Skeletal muscle cell (primary cell): ENCODE measurements at regions not wholly inside any gene's neighbourhood (a gene's known extent, or its start where the extent isn't known, plus 50 kb on each side); places are given as distances from the start of the nearest gene placed in this dataset.

Experiments
- DNase-seq: peaks from one replicate; pipeline ENCODE4 v3.0.0-alpha.2; 2010; ENCODE audit warnings: low read depth
- H3K4me3 ChIP-seq: 2 replicates; pipeline ENCODE4 v1.5.1; 2011; ENCODE audit warnings: low read depth, mild to moderate bottlenecking, control low read depth, low read length, moderate library complexity

- H3K4me3 ChIP-seq, result no peak overlapping the region
- no peak for DNase-seq
Observed at GRCh38 chr17:65413390-65413789, 148.1 kb downstream of the AXIN2 start.

- no peak for DNase-seq
Observed at GRCh38 chr17:65409381-65409780, 152.1 kb downstream of the AXIN2 start.

GRCh38 chr17:65408050-65408449 is 153.4 kb downstream of the AXIN2 start:
- DNase-seq, result no peak
- H3K4me3 ChIP-seq, result no peak overlapping the region

More at GRCh38 chr17:65409381-65409780, 152.1 kb downstream of the AXIN2 start:
- H3K4me3 ChIP-seq, result no peak overlapping the region

- no peak overlapping the region for H3K4me3 ChIP-seq
- peak; percentile 14 for DNase-seq
Observed at GRCh38 chr17:65407017-65407416, 154.4 kb downstream of the AXIN2 start.

GRCh38 chr17:65406552-65406951 is 154.9 kb downstream of the AXIN2 start:
- DNase-seq, result no peak
- H3K4me3 ChIP-seq, result no peak overlapping the region

GRCh38 chr17:65405563-65405962 is 155.9 kb downstream of the AXIN2 start:
- no peak for DNase-seq
- no peak overlapping the region for H3K4me3 ChIP-seq

GRCh38 chr17:65404761-65405160 is 156.7 kb downstream of the AXIN2 start:
- no peak for DNase-seq
- H3K4me3 ChIP-seq, result no peak overlapping the region

GRCh38 chr17:65403626-65404025 is 157.8 kb downstream of the AXIN2 start:
- no peak overlapping the region for H3K4me3 ChIP-seq
- DNase-seq, result no peak

GRCh38 chr17:65402513-65403496 is 158.6 kb downstream of the AXIN2 start:
- DNase-seq, result no peak
- no peak overlapping the region for H3K4me3 ChIP-seq

- DNase-seq, result no peak
- no peak overlapping the region for H3K4me3 ChIP-seq
Observed at GRCh38 chr17:65401561-65401960, 159.9 kb downstream of the AXIN2 start.

- no peak overlapping the region for H3K4me3 ChIP-seq
Observed at GRCh38 chr17:65400701-65401100, 160.7 kb downstream of the AXIN2 start.

GRCh38 chr17:65398040-65398787 is 163.2 kb downstream of the AXIN2 start:
- no peak overlapping the region for H3K4me3 ChIP-seq
- DNase-seq, result no peak

More at GRCh38 chr17:65400701-65401100, 160.7 kb downstream of the AXIN2 start:
- no peak for DNase-seq

- no peak for DNase-seq
- H3K4me3 ChIP-seq, result no peak overlapping the region
Observed at GRCh38 chr17:65395924-65396323, 165.5 kb downstream of the AXIN2 start.

GRCh38 chr17:65394811-65395472 is 166.5 kb downstream of the AXIN2 start:
- no peak overlapping the region for H3K4me3 ChIP-seq
- DNase-seq, result no peak

GRCh38 chr17:65393514-65393913 is 167.9 kb downstream of the AXIN2 start:
- DNase-seq, result no peak
- no peak overlapping the region for H3K4me3 ChIP-seq

GRCh38 chr17:65389949-65390348 is 171.5 kb downstream of the AXIN2 start:
- H3K4me3 ChIP-seq, result no peak overlapping the region
- peak; percentile 7 for DNase-seq

- no peak overlapping the region for H3K4me3 ChIP-seq
- DNase-seq, result no peak
Observed at GRCh38 chr17:65389426-65389825, 172.0 kb downstream of the AXIN2 start.

GRCh38 chr17:65388911-65389310 is 172.5 kb downstream of the AXIN2 start:
- DNase-seq, result no peak
- no peak overlapping the region for H3K4me3 ChIP-seq

- no peak overlapping the region for H3K4me3 ChIP-seq
- DNase-seq, result no peak
Observed at GRCh38 chr17:65387322-65387721, 174.1 kb downstream of the AXIN2 start.

GRCh38 chr17:65385726-65386125 is 175.7 kb downstream of the AXIN2 start:
- no peak for DNase-seq

More at GRCh38 chr17:65385726-65386125, 175.7 kb downstream of the AXIN2 start:
- H3K4me3 ChIP-seq, result no peak overlapping the region
